OCI-LY7 (cell line): ENCODE measurements at regions not wholly inside any gene's neighbourhood (a gene's known extent, or its start where the extent isn't known, plus 50 kb on each side); places are given as distances from the start of the nearest gene placed in this dataset.

Experiments
- BruUV-seq: library from RNA; stranded (reverse); fragments of 400-500 nt; replicated peaks from 2 replicates; lab custom pipeline; 2021; lab: Mats Ljungman, UMichigan
- CTCF ChIA-PET: fragments of 300-600 bp; sonication (Branson Sonifier 250); formaldehyde crosslinking; loops from one replicate; lab custom pipeline; 2022; ENCODE audit warnings: antibody characterized with exemption; ENCODE audit not compliant: unreplicated experiment; lab: Charles Lee
- POLR2A ChIA-PET: fragments of 300-600 bp; sonication (Branson Sonifier 250); formaldehyde crosslinking; loops from one replicate; lab custom pipeline; 2022; ENCODE audit warnings: antibody characterized with exemption; lab: Charles Lee
- DNase-seq: peaks from one replicate; pipeline ENCODE4 v3.0.0-alpha.2; 2015; ENCODE audit warnings: low spot score
- H2AFZ ChIP-seq: fragments of 200-600 bp; sonication (generic), shearing (Covaris generic); 2 replicates; pipeline ENCODE4 v1.6.1; 2014; ENCODE audit warnings: mild to moderate bottlenecking, antibody characterized with exemption, low read length, moderate library complexity
- H3K27ac ChIP-seq: fragments of 200-600 bp; sonication (generic); 2 replicates; pipeline ENCODE4 v1.5.1; 2014; ENCODE audit warnings: mixed run types, low read depth, mild to moderate bottlenecking, moderate library complexity, low read length, inconsistent platforms; ENCODE audit not compliant: poor library complexity, severe bottlenecking
- H3K36me3 ChIP-seq: fragments of 200-600 bp; sonication (generic); 2 replicates; pipeline ENCODE4 v1.6.1; 2014; ENCODE audit warnings: mild to moderate bottlenecking, antibody characterized with exemption, low read length, moderate library complexity, mixed read lengths; ENCODE audit not compliant: insufficient read depth
- H3K4me1 ChIP-seq: fragments of 200-600 bp; sonication (generic); 2 replicates; pipeline ENCODE4 v1.5.1; 2014; ENCODE audit warnings: mild to moderate bottlenecking, low read length; ENCODE audit not compliant: insufficient read depth, poor library complexity, severe bottlenecking
- H3K4me2 ChIP-seq: fragments of 200-600 bp; sonication (generic); 2 replicates; pipeline ENCODE4 v1.6.1; 2014; ENCODE audit warnings: mild to moderate bottlenecking, low read length
- H3K4me3 ChIP-seq: fragments of 200-600 bp; sonication (generic); 2 replicates; pipeline ENCODE4 v1.5.1; 2014; ENCODE audit warnings: mild to moderate bottlenecking, low read depth, low read length; ENCODE audit not compliant: poor library complexity, severe bottlenecking
- H3K79me2 ChIP-seq: fragments of 200-600 bp; sonication (generic); 2 replicates; pipeline ENCODE4 v1.6.1; 2016; ENCODE audit warnings: low read depth, mild to moderate bottlenecking, low read length, moderate library complexity, mixed read lengths; ENCODE audit not compliant: insufficient read depth
- H3K9me2 ChIP-seq: fragments of 200-600 bp; sonication (generic); 2 replicates; pipeline ENCODE4 v1.6.1; 2016; ENCODE audit warnings: mild to moderate bottlenecking, low read length, mixed read lengths; ENCODE audit not compliant: insufficient read depth
- H3K9me3 ChIP-seq: fragments of 200-600 bp; sonication (generic); 2 replicates; pipeline ENCODE4 v1.6.1; 2014; ENCODE audit warnings: mild to moderate bottlenecking, mixed run types, low read length, mixed read lengths
- H4K20me1 ChIP-seq: fragments of 200-600 bp; sonication (generic); 2 replicates; pipeline ENCODE4 v1.6.1; 2014; ENCODE audit warnings: mild to moderate bottlenecking, antibody characterized with exemption, low read length, moderate library complexity, mixed read lengths; ENCODE audit not compliant: insufficient read depth
- CTCF ChIP-seq: fragments of 200-600 bp; sonication (generic); conservative IDR thresholded peaks from 2 replicates; pipeline ENCODE4 v1.5.1; 2014; ENCODE audit warnings: mild to moderate bottlenecking, antibody characterized with exemption, low read length, moderate library complexity, mixed read lengths
- EZH2phosphoT487 ChIP-seq: fragments of 200-600 bp; sonication (generic); IDR thresholded peaks from 2 replicates; pipeline ENCODE4 v1.6.1; 2018; ENCODE audit warnings: low read depth, borderline replicate concordance, mild to moderate bottlenecking, mixed run types, antibody characterized with exemption, low read length, moderate library complexity, mixed read lengths
- intact Hi-C: fragments of 100-400 bp; cut with micrococcal nuclease; formaldehyde crosslinking; loops from one replicate; pipeline ENCODE4 v1.10.0; 2022; ENCODE audit not compliant: unreplicated experiment

DNA sequence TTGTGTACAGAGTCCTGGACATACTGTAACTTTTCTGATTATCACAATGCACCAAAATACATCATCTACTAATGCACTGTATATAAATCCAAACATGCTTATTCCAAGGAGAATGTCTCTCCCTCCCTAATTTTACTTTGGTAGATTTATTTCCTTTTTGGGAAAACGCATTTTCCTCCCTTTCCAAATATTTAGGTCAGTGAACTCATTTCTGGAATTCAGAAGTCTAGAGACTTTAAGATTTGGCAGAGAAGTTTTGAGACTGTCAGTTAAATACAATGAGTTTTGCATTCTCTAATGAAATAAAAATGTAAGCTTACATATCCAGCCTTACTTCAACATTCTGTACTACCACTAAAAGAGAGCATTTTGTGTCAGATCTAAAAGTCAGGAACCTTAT lies 165.8 kb upstream of the EDNRB start:
- intact Hi-C loops = no loop called here
- H3K4me2 ChIP-seq = no peak overlapping the region
- CTCF ChIA-PET = no interaction called here
- H3K9me2 ChIP-seq = no peaks in the 10 kb centered on the region
- H2AFZ ChIP-seq = no peak overlapping the region
- no peaks in the 10 kb centered on the region for H4K20me1 ChIP-seq
- H3K9me3 ChIP-seq = no peaks in the 10 kb centered on the region
- no TSS peak for BruUV-seq
- no peaks in the 10 kb centered on the region for H3K36me3 ChIP-seq
- no peaks in the 10 kb centered on the region for H3K4me1 ChIP-seq
- no peaks in the 10 kb centered on the region for H3K79me2 ChIP-seq
- H3K4me3 ChIP-seq = no peak overlapping the region
- POLR2A ChIA-PET = no interaction called here
- no peak overlapping the region for H3K27ac ChIP-seq
- no peak for DNase-seq
- TF ChIP-seq CTCF (no peak), EZH2phosphoT487 (no peak)

GRCh38 chr13:78078168-78078567 lies 159.5 kb upstream of the EDNRB start:
- no peak for DNase-seq
- H3K4me1 ChIP-seq = no peaks in the 10 kb centered on the region
- intact Hi-C loops = no loop called here
- no peaks in the 10 kb centered on the region for H3K9me3 ChIP-seq
- H3K9me2 ChIP-seq = no peaks in the 10 kb centered on the region
- H3K79me2 ChIP-seq = no peaks in the 10 kb centered on the region
- POLR2A ChIA-PET = no interaction called here
- no peaks in the 10 kb centered on the region for H4K20me1 ChIP-seq
- no TSS peak for BruUV-seq
- CTCF ChIA-PET = no interaction called here
- no peak overlapping the region for H3K27ac ChIP-seq
- H2AFZ ChIP-seq = no peak overlapping the region
- no peaks in the 10 kb centered on the region for H3K36me3 ChIP-seq
- no peak overlapping the region for H3K4me2 ChIP-seq
- no peak overlapping the region for H3K4me3 ChIP-seq
- TF ChIP-seq EZH2phosphoT487 (no peak), CTCF (no peak)

GRCh38 chr13:78067290-78067689 lies 148.7 kb upstream of the EDNRB start:
- Histone ChIP-seq H3K4me2 (no peak overlapping the region), H3K9me3 (no peaks in the 10 kb centered on the region), H3K27ac (no peak overlapping the region), H2AFZ (no peak overlapping the region), H4K20me1 (no peaks in the 10 kb centered on the region), H3K9me2 (no peaks in the 10 kb centered on the region), H3K4me1 (no peaks in the 10 kb centered on the region), H3K4me3 (no peak overlapping the region), H3K36me3 (no peaks in the 10 kb centered on the region), H3K79me2 (no peaks in the 10 kb centered on the region)
- POLR2A ChIA-PET = no interaction called here
- CTCF ChIA-PET = no interaction called here
- no peak for TF ChIP-seq CTCF
- no peak for TF ChIP-seq EZH2phosphoT487
- no peak for DNase-seq
- BruUV-seq = no TSS peak
- intact Hi-C loops = no loop called here
